ENCODE measurements at regions not wholly inside any gene's neighbourhood (a gene's known extent, or its start where the extent isn't known, plus 50 kb on each side); places are given as distances from the start of the nearest gene placed in this dataset.

DNA sequence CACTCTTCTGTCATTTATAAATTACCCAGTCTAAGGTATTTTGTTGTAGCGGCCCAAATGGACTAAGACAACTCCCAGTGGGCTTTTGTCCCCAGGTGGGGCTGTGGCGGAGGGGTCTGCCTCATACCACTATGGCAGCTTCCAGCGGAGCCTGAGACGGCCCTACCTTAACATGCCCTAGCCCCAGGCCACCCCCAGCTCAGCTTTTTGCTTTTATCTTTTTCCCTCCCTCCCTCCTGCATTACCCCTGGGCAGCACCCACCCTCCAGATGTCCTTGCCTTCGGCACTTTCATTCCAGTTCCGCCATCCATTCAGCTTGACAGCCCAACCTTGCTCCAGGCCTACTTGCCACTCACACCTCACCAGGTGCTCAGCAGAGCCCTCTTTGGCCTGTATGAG, 307.3 kb downstream of the PTPRU start:
- H3K4me2 ChIP-seq, result no peak overlapping the region
- TF ChIP-seq, protein P1, sequence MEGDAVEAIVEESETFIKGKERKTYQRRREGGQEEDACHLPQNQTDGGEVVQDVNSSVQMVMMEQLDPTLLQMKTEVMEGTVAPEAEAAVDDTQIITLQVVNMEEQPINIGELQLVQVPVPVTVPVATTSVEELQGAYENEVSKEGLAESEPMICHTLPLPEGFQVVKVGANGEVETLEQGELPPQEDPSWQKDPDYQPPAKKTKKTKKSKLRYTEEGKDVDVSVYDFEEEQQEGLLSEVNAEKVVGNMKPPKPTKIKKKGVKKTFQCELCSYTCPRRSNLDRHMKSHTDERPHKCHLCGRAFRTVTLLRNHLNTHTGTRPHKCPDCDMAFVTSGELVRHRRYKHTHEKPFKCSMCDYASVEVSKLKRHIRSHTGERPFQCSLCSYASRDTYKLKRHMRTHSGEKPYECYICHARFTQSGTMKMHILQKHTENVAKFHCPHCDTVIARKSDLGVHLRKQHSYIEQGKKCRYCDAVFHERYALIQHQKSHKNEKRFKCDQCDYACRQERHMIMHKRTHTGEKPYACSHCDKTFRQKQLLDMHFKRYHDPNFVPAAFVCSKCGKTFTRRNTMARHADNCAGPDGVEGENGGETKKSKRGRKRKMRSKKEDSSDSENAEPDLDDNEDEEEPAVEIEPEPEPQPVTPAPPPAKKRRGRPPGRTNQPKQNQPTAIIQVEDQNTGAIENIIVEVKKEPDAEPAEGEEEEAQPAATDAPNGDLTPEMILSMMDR (IDR thresholded peaks at IDR 0.05), result no peak
- TF ChIP-seq EZH2 (IDR thresholded peaks at IDR 0.05), result no peak
- no peak for TF ChIP-seq EZH2phosphoT487 (IDR thresholded peaks at IDR 0.05)
- H3K4me3 ChIP-seq, result no peak overlapping the region
- H3K27me3 Mint-ChIP-seq (ENCODE audit: insufficient read depth, low read depth), result peaks cover 2% of the 10 kb centered on the region
- no peaks in the 10 kb centered on the region for H4K20me1 ChIP-seq (ENCODE audit: low read depth)
- H3K9me3 Mint-ChIP-seq, result no peaks in the 10 kb centered on the region
- no peaks in the 10 kb centered on the region for H3K9me3 ChIP-seq (ENCODE audit: low read depth)
- no peaks in the 10 kb centered on the region for H3F3A ChIP-seq (ENCODE audit: low read depth)
- no peak overlapping the region for H3K4me3 Mint-ChIP-seq
- no peak overlapping the region for H3K27ac ChIP-seq
- H3K27me3 ChIP-seq, result no peaks in the 10 kb centered on the region
- no peak for DNase-seq (ENCODE audit: low spot score)
- no peak overlapping the region for H3K9ac ChIP-seq
- H2AFZ ChIP-seq (replicated peaks), result no peak overlapping the region
- no peaks in the 10 kb centered on the region for H3K36me3 Mint-ChIP-seq
- H3K36me3 ChIP-seq, result no peaks in the 10 kb centered on the region
- H3K4me1 Mint-ChIP-seq, result peaks cover 3% of the 10 kb centered on the region
- H3K4me1 ChIP-seq, result no peaks in the 10 kb centered on the region
- no peaks in the 10 kb centered on the region for H3K79me2 ChIP-seq (ENCODE audit: low read depth)
- H3K27ac Mint-ChIP-seq, result no peak overlapping the region

DNA sequence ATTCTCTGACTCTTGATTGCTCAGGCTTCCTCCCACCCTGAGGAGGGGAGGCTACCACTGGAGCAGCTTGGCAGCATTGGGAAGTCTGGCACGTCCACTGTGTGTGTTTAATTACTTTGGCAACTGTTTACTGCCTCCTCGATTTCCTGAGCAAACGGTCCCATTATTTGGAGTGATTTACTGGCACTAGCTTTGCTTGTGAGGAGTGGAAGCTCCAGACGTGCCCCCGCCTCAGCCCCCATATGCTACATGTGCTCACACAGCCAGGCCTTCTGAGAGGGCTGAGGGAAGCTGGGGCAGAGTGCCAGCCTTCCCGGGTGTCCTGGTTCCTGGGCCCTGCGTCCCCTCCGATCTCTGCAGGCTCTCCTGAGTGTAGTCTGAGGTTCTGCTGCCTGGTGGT, 306.2 kb downstream of the PTPRU start:
- H3K9ac ChIP-seq, result no peak overlapping the region
- H3K27me3 ChIP-seq, result no peaks in the 10 kb centered on the region
- Mint-ChIP-seq H3K4me3 (no peak overlapping the region), H3K27me3 (ENCODE audit: insufficient read depth, low read depth) (peaks cover 2% of the 10 kb centered on the region), H3K36me3 (no peaks in the 10 kb centered on the region), H3K27ac (no peak overlapping the region), H3K4me1 (peaks cover 3% of the 10 kb centered on the region), H3K9me3 (no peaks in the 10 kb centered on the region)
- H3K79me2 ChIP-seq (ENCODE audit: low read depth), result no peaks in the 10 kb centered on the region
- no peak for TF ChIP-seq EZH2phosphoT487 (IDR thresholded peaks at IDR 0.05)
- TF ChIP-seq, protein P1 (IDR thresholded peaks at IDR 0.05), result no peak
- no peak for TF ChIP-seq EZH2 (IDR thresholded peaks at IDR 0.05)
- no peaks in the 10 kb centered on the region for H3K36me3 ChIP-seq
- no peaks in the 10 kb centered on the region for H4K20me1 ChIP-seq (ENCODE audit: low read depth)
- no peak overlapping the region for H3K27ac ChIP-seq
- no peaks in the 10 kb centered on the region for H3F3A ChIP-seq (ENCODE audit: low read depth)
- no peak for DNase-seq (ENCODE audit: low spot score)
- H3K4me3 ChIP-seq, result no peak overlapping the region
- no peaks in the 10 kb centered on the region for H3K9me3 ChIP-seq (ENCODE audit: low read depth)
- no peak overlapping the region for H2AFZ ChIP-seq (replicated peaks)
- no peak overlapping the region for H3K4me2 ChIP-seq
- H3K4me1 ChIP-seq, result no peaks in the 10 kb centered on the region

DNA sequence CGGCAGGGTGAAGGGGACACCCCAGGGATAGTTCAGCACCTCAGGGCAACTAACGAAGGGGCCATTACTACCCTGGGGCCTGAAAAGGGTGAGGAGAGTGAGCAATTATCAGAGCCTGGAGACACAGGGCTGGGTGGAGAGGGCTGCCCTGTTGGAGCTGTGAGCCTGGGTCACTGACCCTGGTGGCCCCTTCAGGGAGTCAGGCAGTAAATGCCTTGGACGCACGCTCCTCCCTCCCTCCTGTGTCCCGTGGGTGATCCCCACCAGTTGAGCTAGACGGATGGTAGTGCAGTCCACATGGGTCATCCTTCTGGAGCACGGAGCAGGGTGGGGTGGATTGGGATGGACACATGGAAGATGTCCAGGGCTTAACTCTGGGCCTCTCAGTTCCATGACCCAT, 305.3 kb downstream of the PTPRU start:
- H3K4me3 ChIP-seq, result no peak overlapping the region
- TF ChIP-seq EZH2phosphoT487 (IDR thresholded peaks at IDR 0.05), result no peak
- TF ChIP-seq, protein P1 (IDR thresholded peaks at IDR 0.05), result no peak
- TF ChIP-seq EZH2 (IDR thresholded peaks at IDR 0.05), result no peak
- H3K4me3 Mint-ChIP-seq, result no peak overlapping the region
- H3F3A ChIP-seq (ENCODE audit: low read depth), result no peaks in the 10 kb centered on the region
- H3K9me3 ChIP-seq (ENCODE audit: low read depth), result no peaks in the 10 kb centered on the region
- DNase-seq (ENCODE audit: low spot score), result no peak
- no peaks in the 10 kb centered on the region for H3K4me1 ChIP-seq
- H4K20me1 ChIP-seq (ENCODE audit: low read depth), result no peaks in the 10 kb centered on the region
- H3K27me3 ChIP-seq, result no peaks in the 10 kb centered on the region
- peaks cover 2% of the 10 kb centered on the region for H3K27me3 Mint-ChIP-seq (ENCODE audit: insufficient read depth, low read depth)
- H3K27ac Mint-ChIP-seq, result no peak overlapping the region
- H3K36me3 Mint-ChIP-seq, result no peaks in the 10 kb centered on the region
- no peak overlapping the region for H2AFZ ChIP-seq (replicated peaks)
- no peaks in the 10 kb centered on the region for H3K36me3 ChIP-seq
- no peaks in the 10 kb centered on the region for H3K79me2 ChIP-seq (ENCODE audit: low read depth)
- H3K4me2 ChIP-seq, result no peak overlapping the region
- H3K9ac ChIP-seq, result no peak overlapping the region
- no peak overlapping the region for H3K27ac ChIP-seq
- no peaks in the 10 kb centered on the region for H3K9me3 Mint-ChIP-seq
- peaks cover 3% of the 10 kb centered on the region for H3K4me1 Mint-ChIP-seq

Measured in neural progenitor cell (in vitro differentiated cells).